Mucosa of rectum (tissue), 2 donors: ENCODE measurements at regions not wholly inside any gene's neighbourhood (a gene's known extent, or its start where the extent isn't known, plus 50 kb on each side); places are given as distances from the start of the nearest gene placed in this dataset.
"Not testable (repeated sequence)": the region's sequence is repeated elsewhere in the genome, so short reads cannot be mapped to it uniquely, and the experiment has no call there.

ENCODE experiments used
- H3K27ac ChIP-seq, 2 donors: one replicate each; pipeline ENCODE4 v1.7.0; 2013; ENCODE audit warnings: inconsistent platforms in 2 of 2, low read depth in 2 of 2, low read length in 2 of 2
- H3K27me3 ChIP-seq, 2 donors: one replicate each; pipeline ENCODE4 v1.7.0; 2013; ENCODE audit warnings: low read length in 2 of 2; ENCODE audit not compliant: control insufficient read depth in 2 of 2, insufficient read depth in 2 of 2
- H3K36me3 ChIP-seq, 2 donors: one replicate each; pipeline ENCODE4 v1.7.0; 2013; ENCODE audit warnings: low read length in 2 of 2; ENCODE audit not compliant: control insufficient read depth in 2 of 2, insufficient read depth in 2 of 2
- H3K4me1 ChIP-seq, 2 donors: one replicate each; pipeline ENCODE4 v1.7.0; 2013; ENCODE audit warnings: low read length in 2 of 2, mild to moderate bottlenecking in 1 of 2; ENCODE audit not compliant: control insufficient read depth in 2 of 2, insufficient read depth in 2 of 2
- H3K4me3 ChIP-seq, 2 donors: one replicate each; pipeline ENCODE4 v1.7.0; 2013; ENCODE audit warnings: low read length in 2 of 2
- H3K9ac ChIP-seq, 2 donors: one replicate each; pipeline ENCODE4 v1.7.0; 2013; ENCODE audit warnings: low read length in 2 of 2, low read depth in 1 of 2, mild to moderate bottlenecking in 1 of 2
- H3K9me3 ChIP-seq, 2 donors: one replicate each; pipeline ENCODE4 v1.7.0; 2013; ENCODE audit warnings: low read length in 2 of 2; ENCODE audit not compliant: control insufficient read depth in 2 of 2
- donor health status: healthy.
- donor health status: Normal muscosa, but diverticular disease.

DNA sequence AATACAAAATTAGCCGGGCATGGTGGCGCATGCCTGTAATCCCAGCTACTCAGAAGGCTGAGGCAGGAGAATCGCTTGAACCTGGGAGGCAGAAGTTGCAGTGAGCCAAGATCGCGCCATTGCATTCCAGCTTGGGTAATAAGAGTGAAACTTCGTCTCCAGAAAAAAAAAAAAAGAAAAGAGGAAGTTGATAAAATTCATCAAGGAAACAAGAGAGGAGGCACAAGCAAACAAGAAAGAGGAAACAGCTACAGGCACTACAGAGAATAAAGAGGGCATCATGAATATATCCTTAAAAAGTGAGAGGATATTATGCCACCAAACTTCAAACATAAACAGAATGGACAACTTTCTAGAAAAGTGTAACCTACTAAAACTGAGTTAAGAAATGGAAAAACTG is 98.3 kb downstream of the NIBAN1 start:
- H3K4me1 ChIP-seq, H3K36me3 ChIP-seq, H3K27me3 ChIP-seq, H3K9ac ChIP-seq, H3K4me3 ChIP-seq, H3K9me3 ChIP-seq, H3K27ac ChIP-seq: not testable (repeated sequence)

DNA sequence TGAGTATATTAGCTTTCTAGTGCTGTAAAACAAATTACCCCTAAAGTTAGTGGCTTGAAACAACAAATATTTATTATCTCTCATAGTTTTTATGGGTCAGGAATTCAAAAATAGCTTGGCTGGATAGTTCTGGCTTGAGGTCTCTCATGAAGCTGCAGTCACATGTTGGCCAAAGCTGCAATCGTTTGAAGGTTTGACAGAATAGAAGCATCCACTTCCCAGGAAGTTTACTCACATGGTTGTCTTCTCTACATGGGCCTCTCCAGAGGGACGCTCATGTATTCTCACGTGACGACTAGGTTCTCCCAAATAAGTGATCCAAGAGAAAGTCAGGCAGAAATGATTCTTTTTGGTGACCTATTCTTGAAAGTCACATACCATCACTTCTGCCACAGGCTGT is 99.1 kb downstream of the NIBAN1 start:
- Histone ChIP-seq H3K4me1 (no peaks in the 10 kb centered on the region), H3K27ac (no peak overlapping the region), H3K27me3 (no peaks in the 10 kb centered on the region), H3K36me3 (no peaks in the 10 kb centered on the region), H3K4me3 (no peak overlapping the region), H3K9me3 (no peaks in the 10 kb centered on the region), H3K9ac (no peak overlapping the region)

DNA sequence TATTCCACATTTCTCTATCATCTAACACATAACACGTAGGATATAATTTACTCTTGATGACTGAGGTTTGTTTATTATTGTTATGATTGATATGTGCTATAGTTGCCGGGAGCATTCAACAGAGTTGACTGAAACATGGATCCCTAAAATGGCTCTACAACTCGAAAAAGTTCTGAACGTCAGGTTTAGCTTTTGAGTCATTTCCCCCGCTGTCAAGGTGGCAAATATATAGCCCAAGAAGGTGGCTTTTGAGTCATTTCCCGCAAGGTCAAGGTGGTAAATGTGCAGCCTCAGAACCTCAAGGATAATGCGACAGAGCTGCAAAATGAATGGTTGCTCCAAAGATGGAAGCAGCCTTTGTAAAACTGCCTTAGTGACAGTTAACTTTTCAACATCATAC is 104.0 kb downstream of the NIBAN1 start:
- no peaks in the 10 kb centered on the region for H3K27me3 ChIP-seq
- H3K27ac ChIP-seq = no peak overlapping the region

DNA sequence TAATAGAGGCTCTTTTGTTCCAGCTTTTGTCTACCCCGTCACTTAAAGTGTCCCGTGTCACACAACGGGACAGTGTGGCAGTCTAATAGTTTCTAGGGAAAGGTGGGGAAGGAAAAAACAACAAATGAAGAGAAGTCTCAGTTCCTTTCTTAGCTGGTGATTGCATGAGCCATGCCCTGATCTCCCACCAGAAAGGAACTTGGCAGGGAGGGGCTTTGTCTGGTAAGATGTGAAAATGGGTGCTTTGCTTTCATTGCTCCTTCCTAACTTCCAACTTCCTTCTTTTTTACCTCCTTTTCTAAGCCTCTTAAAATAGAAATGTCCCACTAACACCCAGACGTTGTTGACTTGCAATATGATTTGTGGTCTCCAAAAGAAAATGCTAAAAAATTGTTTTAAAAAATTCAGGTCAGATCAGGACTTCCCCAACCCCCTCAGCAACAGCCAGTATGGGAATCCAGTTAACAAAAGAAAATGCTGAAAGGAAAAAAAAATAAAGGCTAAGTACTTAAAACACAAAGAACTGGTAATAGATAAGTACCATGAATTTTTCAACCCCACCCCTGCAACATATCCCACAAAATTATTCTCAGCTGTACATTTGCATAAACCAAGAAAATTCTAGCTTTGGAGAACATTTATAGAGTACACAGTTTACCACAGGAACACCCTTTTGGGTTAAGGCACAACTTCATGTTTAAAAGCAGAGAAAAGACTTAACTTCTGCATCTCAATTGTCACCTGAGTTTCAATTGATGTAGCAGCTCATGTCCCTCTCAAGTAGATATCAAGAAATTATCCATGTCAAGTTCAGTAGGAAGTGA is 106.2 kb downstream of the NIBAN1 start:
- Histone ChIP-seq H3K9me3 (no peaks in the 10 kb centered on the region), H3K9ac (peak overlapping the region in 1 of 2 donors; percentile 18), H3K36me3 (no peaks in the 10 kb centered on the region), H3K27ac (peak overlapping the region; percentile 50 to 54), H3K4me3 (no peak overlapping the region), H3K4me1 (no peaks in the 10 kb centered on the region), H3K27me3 (no peaks in the 10 kb centered on the region)

More for the DNA sequence above, 104.0 kb downstream of the NIBAN1 start:
- Histone ChIP-seq H3K9ac (no peak overlapping the region), H3K9me3 (no peaks in the 10 kb centered on the region), H3K4me3 (no peak overlapping the region), H3K4me1 (no peaks in the 10 kb centered on the region), H3K36me3 (no peaks in the 10 kb centered on the region)

DNA sequence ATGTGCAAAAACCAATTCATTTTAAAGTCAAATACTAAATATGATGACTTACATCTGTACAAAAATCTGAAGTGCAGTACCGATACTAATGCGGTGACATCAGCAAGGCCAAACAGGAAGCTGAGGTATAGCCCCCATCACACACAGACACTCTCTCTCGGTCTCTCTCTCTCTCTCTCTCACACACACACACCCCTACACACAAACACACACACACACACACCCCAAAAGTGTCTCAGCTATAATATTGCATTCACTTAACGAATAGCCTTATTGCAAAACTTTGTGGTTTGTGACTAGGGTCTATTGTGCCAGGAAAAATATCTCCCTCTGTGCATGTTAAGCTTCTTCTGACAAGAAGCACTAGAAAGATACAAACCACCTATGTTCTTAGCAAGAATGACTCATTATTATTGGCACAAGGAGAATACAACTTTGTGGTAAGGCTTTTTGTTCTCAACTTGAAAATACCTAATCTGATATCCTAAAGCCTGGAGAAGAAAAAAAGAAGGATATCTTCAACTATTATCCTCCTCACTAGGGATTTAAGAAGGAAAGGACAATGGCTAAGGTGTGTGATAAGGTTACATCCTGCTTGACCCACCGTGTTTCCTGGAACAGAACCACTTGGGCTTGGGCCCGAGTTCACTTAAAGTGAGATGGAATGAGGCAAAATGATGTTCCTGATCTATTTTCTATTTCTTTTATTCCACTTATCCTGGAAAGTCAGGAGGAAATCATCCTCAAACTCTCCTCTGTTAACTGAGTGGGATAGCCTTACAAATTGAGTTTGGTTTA is 107.1 kb downstream of the NIBAN1 start:
- no peaks in the 10 kb centered on the region for H3K4me1 ChIP-seq
- no peak overlapping the region for H3K9ac ChIP-seq
- peak overlapping the region; percentile 50 to 54 for H3K27ac ChIP-seq
- H3K27me3 ChIP-seq = no peaks in the 10 kb centered on the region
- no peaks in the 10 kb centered on the region for H3K36me3 ChIP-seq
- H3K9me3 ChIP-seq = no peaks in the 10 kb centered on the region
- H3K4me3 ChIP-seq = no peak overlapping the region

DNA sequence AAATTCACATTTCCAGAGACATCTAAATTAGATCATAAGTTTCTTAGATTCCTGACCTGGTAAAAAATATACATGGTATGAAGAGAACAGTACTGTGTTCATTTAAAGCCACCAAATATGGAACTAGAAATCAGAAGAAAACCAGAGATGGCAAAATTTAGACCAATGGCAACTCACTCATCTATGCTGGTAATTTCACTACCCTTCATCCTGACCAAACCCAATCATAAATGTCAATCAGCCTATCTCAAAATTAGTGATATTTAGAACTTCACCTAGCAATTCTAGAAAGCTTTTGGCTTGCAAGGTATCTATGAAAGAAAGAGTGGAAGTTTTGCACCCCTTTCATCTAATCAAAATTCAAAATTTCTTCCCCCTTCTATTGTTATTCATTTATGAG is 107.7 kb downstream of the NIBAN1 start:
- H3K36me3 ChIP-seq = no peaks in the 10 kb centered on the region
- H3K4me3 ChIP-seq = no peak overlapping the region
- H3K9me3 ChIP-seq = no peaks in the 10 kb centered on the region
- peaks cover 0 to 4% of the 10 kb centered on the region in 2 donors for H3K27me3 ChIP-seq
- peak overlapping the region in 1 of 2 donors; percentile 27 for H3K27ac ChIP-seq
- H3K4me1 ChIP-seq = peaks cover 0 to 3% of the 10 kb centered on the region in 2 donors
- no peak overlapping the region for H3K9ac ChIP-seq

DNA sequence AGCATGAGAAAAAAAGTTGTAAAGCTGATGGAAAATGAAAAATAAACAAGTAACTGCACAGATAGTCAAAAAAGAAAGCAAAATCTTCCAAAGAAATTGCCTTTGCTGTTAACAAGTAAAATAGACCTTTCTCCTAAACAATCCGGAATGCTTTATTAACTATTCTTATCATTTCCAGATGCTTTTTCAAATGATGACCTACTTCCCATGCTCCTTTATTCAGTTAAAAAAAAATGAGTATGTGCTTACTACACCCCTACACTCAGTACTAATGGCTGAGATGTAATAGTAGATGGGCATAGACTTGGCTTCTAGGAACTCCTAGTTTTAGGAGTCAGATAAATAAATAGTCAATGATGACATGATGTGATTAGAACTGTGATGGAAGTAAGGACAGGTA is 108.5 kb downstream of the NIBAN1 start:
- H3K9ac ChIP-seq = no peak overlapping the region
- no peak overlapping the region for H3K27ac ChIP-seq
- no peaks in the 10 kb centered on the region for H3K36me3 ChIP-seq
- H3K4me3 ChIP-seq = no peak overlapping the region
- peaks cover 0 to 5% of the 10 kb centered on the region in 2 donors for H3K27me3 ChIP-seq
- H3K9me3 ChIP-seq = no peaks in the 10 kb centered on the region
- H3K4me1 ChIP-seq = peaks cover 0 to 3% of the 10 kb centered on the region in 2 donors

DNA sequence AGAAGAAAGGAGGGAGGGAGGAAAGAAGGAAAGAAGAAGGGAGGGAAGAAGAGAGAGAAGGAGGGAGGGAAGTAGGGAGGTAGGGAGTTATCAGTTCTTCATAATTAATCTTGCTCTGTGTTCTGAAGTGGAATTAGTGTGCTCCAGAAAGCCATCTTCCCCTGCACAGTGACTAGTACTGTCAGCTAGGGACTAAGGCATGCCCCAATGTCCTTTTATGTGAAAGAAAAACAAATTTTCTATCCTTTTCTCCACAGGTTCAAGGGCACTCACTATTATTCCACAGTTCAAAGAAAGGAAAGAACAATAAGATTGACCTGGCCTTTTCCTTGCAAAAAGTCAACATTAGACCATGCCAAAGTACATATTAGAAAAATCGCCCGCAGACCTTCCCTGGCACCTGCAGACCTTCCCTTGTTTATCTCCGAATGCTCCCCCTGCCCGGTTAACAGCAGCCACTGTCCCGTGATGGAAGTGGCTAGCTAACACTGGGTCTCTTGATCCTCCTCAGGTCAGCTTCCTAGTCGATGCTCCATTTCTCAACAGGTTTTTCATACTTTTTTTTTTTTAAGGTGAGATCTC is 107.2 kb upstream of the EDEM3 start:
- Histone ChIP-seq H3K4me1 (peaks cover 0 to 3% of the 10 kb centered on the region in 2 donors), H3K27ac (no peak overlapping the region), H3K36me3 (no peaks in the 10 kb centered on the region), H3K9ac (no peak overlapping the region), H3K27me3 (peaks cover 0 to 5% of the 10 kb centered on the region in 2 donors), H3K4me3 (no peak overlapping the region), H3K9me3 (no peaks in the 10 kb centered on the region)

DNA sequence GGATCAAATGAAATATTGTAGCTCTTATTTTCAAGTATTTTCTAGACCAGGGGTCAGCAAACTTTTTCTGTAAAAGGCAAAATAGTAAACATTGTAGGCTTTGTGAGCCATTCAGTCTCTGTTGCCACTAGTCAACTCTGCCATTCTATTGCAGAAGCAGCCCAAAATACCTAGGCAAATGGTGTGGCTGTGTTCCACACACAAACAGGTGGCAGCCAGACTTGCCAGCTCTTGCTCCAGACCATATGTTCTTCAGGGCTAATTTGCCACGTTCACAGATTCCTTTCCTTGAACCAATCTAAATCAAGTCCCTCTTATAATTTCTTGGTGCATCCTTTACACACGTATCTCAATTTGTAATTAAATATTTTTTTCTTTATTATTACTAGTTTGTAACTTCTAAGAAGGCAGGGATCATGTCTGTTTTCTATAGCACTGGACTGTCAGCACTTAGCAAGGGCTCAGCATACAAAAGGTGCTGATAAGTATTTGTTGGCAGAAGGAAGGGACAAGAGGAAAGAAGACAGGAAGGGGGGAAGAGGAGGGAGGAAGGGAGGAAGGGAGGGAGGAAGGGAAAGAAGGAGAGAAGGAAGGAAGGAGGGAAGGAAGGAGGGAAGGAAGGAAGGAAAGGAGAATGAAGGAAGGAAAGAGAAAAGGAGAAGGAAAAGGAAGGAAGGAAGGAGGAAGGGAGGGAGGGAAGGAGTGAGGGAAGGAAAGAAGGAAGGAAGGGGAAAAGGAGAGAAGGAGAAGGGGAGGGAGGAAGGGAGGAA is 106.5 kb upstream of the EDEM3 start:
- H3K36me3 ChIP-seq = no peaks in the 10 kb centered on the region

More for the DNA sequence above, 106.5 kb upstream of the EDEM3 start:
- H3K4me3 ChIP-seq = no peak overlapping the region
- no peaks in the 10 kb centered on the region for H3K9me3 ChIP-seq
- no peak overlapping the region for H3K27ac ChIP-seq
- peaks cover 0 to 3% of the 10 kb centered on the region in 2 donors for H3K4me1 ChIP-seq
- peaks cover 0 to 5% of the 10 kb centered on the region in 2 donors for H3K27me3 ChIP-seq
- H3K9ac ChIP-seq = no peak overlapping the region
